DND-41 (cell line): ENCODE measurements at regions not wholly inside any gene's neighbourhood (a gene's known extent, or its start where the extent isn't known, plus 50 kb on each side); places are given as distances from the start of the nearest gene placed in this dataset.

Experiments used
- CTCF ChIP-seq: IDR thresholded peaks from 2 replicates; pipeline ENCODE4 v1.5.1; 2012; ENCODE audit warnings: borderline replicate concordance, low read length, moderate library complexity, mild to moderate bottlenecking; ENCODE audit not compliant: poor library complexity, severe bottlenecking; ENCODE audit errors: extremely low read depth
- EZH2 ChIP-seq: IDR thresholded peaks from 3 replicates; pipeline ENCODE4 v1.6.1; 2012; ENCODE audit warnings: borderline replicate concordance, low read depth, mild to moderate bottlenecking, moderate library complexity, low read length, inconsistent platforms; ENCODE audit not compliant: severe bottlenecking

GRCh38 chr14:89680156-89680555 is 263.1 kb upstream of the FOXN3 start:
- TF ChIP-seq CTCF = no peak
- no peak for TF ChIP-seq EZH2
